T-helper 17 cell (primary cell): ENCODE measurements at regions not wholly inside any gene's neighbourhood (a gene's known extent, or its start where the extent isn't known, plus 50 kb on each side); places are given as distances from the start of the nearest gene placed in this dataset.
"Not testable (repeated sequence)": the region's sequence is repeated elsewhere in the genome, so short reads cannot be mapped to it uniquely, and the experiment has no call there.

Experiments used
- ATAC-seq: fragments of 150-1000 bp; cut with Tn5 transposase; 2 replicates; pipeline ENCODE4 v1.10.0; 2021; ENCODE audit warnings: mild to moderate bottlenecking, moderate library complexity
- DNase-seq, 3 donors: peaks; one replicate each; pipeline versions ENCODE4 v3.0.0 to v3.0.0-alpha.2; 2020 to 2021
- H3K9me3 ChIP-seq: one replicate; pipeline ENCODE4 v1.7.0; 2013; ENCODE audit warnings: low read length, mild to moderate bottlenecking; ENCODE audit not compliant: control insufficient read depth, poor library complexity, severe bottlenecking
- H3K27ac Mint-ChIP-seq: one replicate; pipeline ENCODE4 v1.8.0; 2022; ENCODE audit warnings: mild to moderate bottlenecking, moderate library complexity, mixed read lengths
- H3K27me3 Mint-ChIP-seq: one replicate; pipeline ENCODE4 v1.8.0; 2022; ENCODE audit warnings: mixed read lengths
- H3K36me3 Mint-ChIP-seq: one replicate; pipeline ENCODE4 v1.8.0; 2022; ENCODE audit warnings: low read depth, mixed read lengths
- H3K4me1 Mint-ChIP-seq: one replicate; pipeline ENCODE4 v1.8.0; 2022; ENCODE audit warnings: mild to moderate bottlenecking, mixed read lengths
- H3K4me3 Mint-ChIP-seq: one replicate; pipeline ENCODE4 v1.8.0; 2022; ENCODE audit warnings: mild to moderate bottlenecking, moderate library complexity, mixed read lengths

- Mint-ChIP-seq H3K27ac (no peak overlapping the region), H3K36me3 (no peaks in the 10 kb centered on the region)
- H3K9me3 ChIP-seq = peaks cover 2% of the 10 kb centered on the region
Observed at GRCh38 chr3:124354150-124354549, 362.2 kb upstream of the ROPN1 start.

GRCh38 chr3:124358156-124358555 lies 366.2 kb upstream of the ROPN1 start:
- H3K27me3 Mint-ChIP-seq = peaks cover 21% of the 10 kb centered on the region
- H3K9me3 ChIP-seq = peaks cover 2% of the 10 kb centered on the region
- no peak overlapping the region for H3K27ac Mint-ChIP-seq
- no peaks in the 10 kb centered on the region for H3K4me1 Mint-ChIP-seq
- H3K36me3 Mint-ChIP-seq = no peaks in the 10 kb centered on the region
- DNase-seq (no peak), ATAC-seq (no peak)
- H3K4me3 Mint-ChIP-seq = no peak overlapping the region

More at GRCh38 chr3:124354150-124354549, 362.2 kb upstream of the ROPN1 start:
- H3K4me3 Mint-ChIP-seq = no peak overlapping the region
- no peak for ATAC-seq
- peaks cover 16% of the 10 kb centered on the region for H3K27me3 Mint-ChIP-seq
- no peak for DNase-seq
- no peaks in the 10 kb centered on the region for H3K4me1 Mint-ChIP-seq

GRCh38 chr3:124360155-124360554 lies 368.2 kb upstream of the ROPN1 start:
- Mint-ChIP-seq H3K4me3 (no peak overlapping the region), H3K27ac (no peak overlapping the region)
- ATAC-seq = no peak

GRCh38 chr3:124360563-124360962 lies 368.6 kb upstream of the ROPN1 start:
- ATAC-seq (no peak), DNase-seq (no peak)
- no peak overlapping the region for H3K4me3 Mint-ChIP-seq
- peaks cover 36% of the 10 kb centered on the region for H3K27me3 Mint-ChIP-seq
- no peaks in the 10 kb centered on the region for H3K4me1 Mint-ChIP-seq
- no peak overlapping the region for H3K27ac Mint-ChIP-seq
- no peaks in the 10 kb centered on the region for H3K36me3 Mint-ChIP-seq
- peaks cover 2% of the 10 kb centered on the region for H3K9me3 ChIP-seq

More at GRCh38 chr3:124360155-124360554, 368.2 kb upstream of the ROPN1 start:
- DNase-seq = no peak
- Mint-ChIP-seq H3K4me1 (no peaks in the 10 kb centered on the region), H3K36me3 (no peaks in the 10 kb centered on the region), H3K27me3 (peaks cover 36% of the 10 kb centered on the region)
- H3K9me3 ChIP-seq = peaks cover 2% of the 10 kb centered on the region

GRCh38 chr3:124361566-124361965 lies 368.7 kb upstream of the UMPS start:
- H3K4me1 Mint-ChIP-seq = no peaks in the 10 kb centered on the region
- peaks cover 36% of the 10 kb centered on the region for H3K27me3 Mint-ChIP-seq
- DNase-seq (no peak), ATAC-seq (no peak)
- H3K9me3 ChIP-seq = peaks cover 2% of the 10 kb centered on the region
- no peaks in the 10 kb centered on the region for H3K36me3 Mint-ChIP-seq
- H3K27ac Mint-ChIP-seq = no peak overlapping the region
- no peak overlapping the region for H3K4me3 Mint-ChIP-seq

GRCh38 chr3:124362455-124362854 lies 367.8 kb upstream of the UMPS start:
- Mint-ChIP-seq H3K4me1 (no peaks in the 10 kb centered on the region), H3K36me3 (no peaks in the 10 kb centered on the region), H3K27me3 (peaks cover 32% of the 10 kb centered on the region), H3K4me3 (no peak overlapping the region), H3K27ac (no peak overlapping the region)
- DNase-seq = no peak
- no peak for ATAC-seq
- H3K9me3 ChIP-seq = peaks cover under 1% of the 10 kb centered on the region

- ATAC-seq (no peak), DNase-seq (no peak)
- Mint-ChIP-seq H3K4me3 (no peak overlapping the region), H3K36me3 (no peaks in the 10 kb centered on the region), H3K27ac (no peak overlapping the region), H3K27me3 (peaks cover 32% of the 10 kb centered on the region), H3K4me1 (no peaks in the 10 kb centered on the region)
- H3K9me3 ChIP-seq = no peaks in the 10 kb centered on the region
Observed at GRCh38 chr3:124363476-124363875, 366.8 kb upstream of the UMPS start.

GRCh38 chr3:124364317-124365020 lies 365.8 kb upstream of the UMPS start:
- DNase-seq (no peak), ATAC-seq (no peak)
- Mint-ChIP-seq H3K4me3 (no peak overlapping the region), H3K36me3 (no peaks in the 10 kb centered on the region), H3K27ac (no peak overlapping the region), H3K27me3 (peaks cover 25% of the 10 kb centered on the region), H3K4me1 (no peaks in the 10 kb centered on the region)
- no peaks in the 10 kb centered on the region for H3K9me3 ChIP-seq

GRCh38 chr3:124366655-124367054 lies 363.6 kb upstream of the UMPS start:
- not testable (repeated sequence) for ATAC-seq, H3K4me3 Mint-ChIP-seq, H3K9me3 ChIP-seq, DNase-seq, H3K4me1 Mint-ChIP-seq, H3K27ac Mint-ChIP-seq, H3K36me3 Mint-ChIP-seq
- peaks cover 15% of the 10 kb centered on the region for H3K27me3 Mint-ChIP-seq

- H3K27ac Mint-ChIP-seq = no peak overlapping the region
- DNase-seq (no peak), ATAC-seq (no peak)
- no peak overlapping the region for H3K4me3 Mint-ChIP-seq
- peaks cover 32% of the 10 kb centered on the region for H3K27me3 Mint-ChIP-seq
- H3K4me1 Mint-ChIP-seq = no peaks in the 10 kb centered on the region
- no peaks in the 10 kb centered on the region for H3K36me3 Mint-ChIP-seq
- no peaks in the 10 kb centered on the region for H3K9me3 ChIP-seq
Observed at GRCh38 chr3:124372775-124373174, 357.5 kb upstream of the UMPS start.

- H3K36me3 Mint-ChIP-seq = no peaks in the 10 kb centered on the region
- H3K4me3 Mint-ChIP-seq = no peak overlapping the region
- no peaks in the 10 kb centered on the region for H3K9me3 ChIP-seq
- DNase-seq = no peak
- no peak overlapping the region for H3K27ac Mint-ChIP-seq
- ATAC-seq = no peak
- H3K4me1 Mint-ChIP-seq = no peaks in the 10 kb centered on the region
- H3K27me3 Mint-ChIP-seq = peaks cover 34% of the 10 kb centered on the region
Observed at GRCh38 chr3:124373524-124373923, 356.7 kb upstream of the UMPS start.

GRCh38 chr3:124374583-124374982 lies 355.7 kb upstream of the UMPS start:
- Mint-ChIP-seq H3K36me3 (no peaks in the 10 kb centered on the region), H3K27ac (no peak overlapping the region), H3K4me1 (no peaks in the 10 kb centered on the region), H3K27me3 (peaks cover 39% of the 10 kb centered on the region), H3K4me3 (no peak overlapping the region)
- DNase-seq (no peak), ATAC-seq (no peak)
- no peaks in the 10 kb centered on the region for H3K9me3 ChIP-seq

GRCh38 chr3:124381575-124382333 lies 348.5 kb upstream of the UMPS start:
- H3K9me3 ChIP-seq = no peaks in the 10 kb centered on the region
- ATAC-seq (no peak), DNase-seq (no peak)
- H3K36me3 Mint-ChIP-seq = no peaks in the 10 kb centered on the region
- peaks cover 56% of the 10 kb centered on the region for H3K27me3 Mint-ChIP-seq
- no peaks in the 10 kb centered on the region for H3K4me1 Mint-ChIP-seq
- H3K4me3 Mint-ChIP-seq = no peak overlapping the region
- no peak overlapping the region for H3K27ac Mint-ChIP-seq

- H3K4me3 Mint-ChIP-seq = no peak overlapping the region
- ATAC-seq = no peak
- peaks cover 60% of the 10 kb centered on the region for H3K27me3 Mint-ChIP-seq
Observed at GRCh38 chr3:124383051-124383450, 347.2 kb upstream of the UMPS start.

More at GRCh38 chr3:124383051-124383450, 347.2 kb upstream of the UMPS start:
- H3K9me3 ChIP-seq = no peaks in the 10 kb centered on the region
- no peaks in the 10 kb centered on the region for H3K4me1 Mint-ChIP-seq
- H3K36me3 Mint-ChIP-seq = no peaks in the 10 kb centered on the region
- H3K27ac Mint-ChIP-seq = no peak overlapping the region
- no peak for DNase-seq
